GM12865 (cell line): ENCODE measurements at regions not wholly inside any gene's neighbourhood (a gene's known extent, or its start where the extent isn't known, plus 50 kb on each side); places are given as distances from the start of the nearest gene placed in this dataset.
"Not testable (repeated sequence)": the region's sequence is repeated elsewhere in the genome, so short reads cannot be mapped to it uniquely, and the experiment has no call there.

ENCODE experiments used
- DNase-seq: peaks from one replicate; pipeline ENCODE4 v3.0.0; 2010; ENCODE audit warnings: low read depth
- H3K4me3 ChIP-seq: 2 replicates; pipeline ENCODE4 v1.5.1; 2011; ENCODE audit warnings: mild to moderate bottlenecking, low read depth, low read length, control low read depth
- TF ChIP-seq, protein P1 (sequence below): IDR thresholded peaks from 2 replicates; pipeline ENCODE4 v1.5.1; 2011; ENCODE audit warnings: low read length, control low read depth, low read depth, inconsistent platforms; ENCODE audit not compliant: insufficient read depth; ENCODE audit errors: missing control alignments

DNA sequence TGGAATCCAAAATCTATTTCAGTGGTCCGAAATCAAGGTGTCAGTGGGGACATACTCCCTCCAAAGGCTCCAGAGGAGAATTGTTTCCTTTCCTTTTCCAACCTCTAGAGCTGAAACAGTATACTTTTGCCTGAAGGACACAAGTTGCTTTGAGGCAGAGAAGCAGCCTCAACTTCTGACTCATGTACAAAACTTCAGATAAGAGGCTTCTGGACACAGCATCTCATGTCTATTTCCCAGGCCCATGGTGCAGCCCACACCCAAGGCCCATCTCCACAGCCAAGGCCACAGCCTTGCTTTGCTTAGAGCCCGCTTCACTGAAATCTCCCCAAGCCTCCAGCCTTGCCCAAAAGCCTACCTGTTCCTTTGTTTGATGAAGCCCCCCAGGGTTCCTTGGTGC is 68.9 kb downstream of the ZNF467 start:
- H3K4me3 ChIP-seq, result no peak overlapping the region
- TF ChIP-seq, protein P1, sequence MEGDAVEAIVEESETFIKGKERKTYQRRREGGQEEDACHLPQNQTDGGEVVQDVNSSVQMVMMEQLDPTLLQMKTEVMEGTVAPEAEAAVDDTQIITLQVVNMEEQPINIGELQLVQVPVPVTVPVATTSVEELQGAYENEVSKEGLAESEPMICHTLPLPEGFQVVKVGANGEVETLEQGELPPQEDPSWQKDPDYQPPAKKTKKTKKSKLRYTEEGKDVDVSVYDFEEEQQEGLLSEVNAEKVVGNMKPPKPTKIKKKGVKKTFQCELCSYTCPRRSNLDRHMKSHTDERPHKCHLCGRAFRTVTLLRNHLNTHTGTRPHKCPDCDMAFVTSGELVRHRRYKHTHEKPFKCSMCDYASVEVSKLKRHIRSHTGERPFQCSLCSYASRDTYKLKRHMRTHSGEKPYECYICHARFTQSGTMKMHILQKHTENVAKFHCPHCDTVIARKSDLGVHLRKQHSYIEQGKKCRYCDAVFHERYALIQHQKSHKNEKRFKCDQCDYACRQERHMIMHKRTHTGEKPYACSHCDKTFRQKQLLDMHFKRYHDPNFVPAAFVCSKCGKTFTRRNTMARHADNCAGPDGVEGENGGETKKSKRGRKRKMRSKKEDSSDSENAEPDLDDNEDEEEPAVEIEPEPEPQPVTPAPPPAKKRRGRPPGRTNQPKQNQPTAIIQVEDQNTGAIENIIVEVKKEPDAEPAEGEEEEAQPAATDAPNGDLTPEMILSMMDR, result no peak
- no peak for DNase-seq

DNA sequence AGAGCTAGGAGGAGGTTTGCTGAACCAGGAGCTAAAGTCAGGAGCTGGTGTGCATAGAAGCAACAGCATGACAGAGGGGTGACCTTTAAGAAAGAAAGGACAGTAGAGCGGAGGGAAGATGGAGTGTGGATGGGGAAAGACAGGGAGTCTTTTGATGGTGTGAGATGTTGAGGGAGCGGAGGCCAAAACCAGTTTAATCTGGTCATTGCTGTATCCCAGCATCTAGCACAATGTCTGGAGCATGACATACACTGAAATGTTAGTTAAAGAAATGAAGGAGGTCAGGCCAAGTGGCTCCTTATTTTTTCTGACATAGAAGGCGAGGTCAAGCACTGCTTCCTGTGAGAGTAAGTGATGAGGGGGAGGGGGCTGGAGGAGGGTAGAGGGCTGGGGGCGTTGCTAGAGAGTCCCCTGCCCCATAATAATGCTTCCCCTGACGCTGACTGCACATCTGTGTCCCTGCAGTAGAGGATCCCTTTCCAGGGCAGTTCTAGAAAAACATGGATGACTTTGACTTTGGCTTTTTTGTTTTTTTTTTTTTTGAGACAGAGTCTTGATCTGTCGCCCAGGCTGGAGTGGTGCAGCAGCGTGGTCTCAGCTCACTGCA is 70.2 kb downstream of the ZNF467 start:
- DNase-seq, result no peak
- TF ChIP-seq, protein P1, result no peak

DNA sequence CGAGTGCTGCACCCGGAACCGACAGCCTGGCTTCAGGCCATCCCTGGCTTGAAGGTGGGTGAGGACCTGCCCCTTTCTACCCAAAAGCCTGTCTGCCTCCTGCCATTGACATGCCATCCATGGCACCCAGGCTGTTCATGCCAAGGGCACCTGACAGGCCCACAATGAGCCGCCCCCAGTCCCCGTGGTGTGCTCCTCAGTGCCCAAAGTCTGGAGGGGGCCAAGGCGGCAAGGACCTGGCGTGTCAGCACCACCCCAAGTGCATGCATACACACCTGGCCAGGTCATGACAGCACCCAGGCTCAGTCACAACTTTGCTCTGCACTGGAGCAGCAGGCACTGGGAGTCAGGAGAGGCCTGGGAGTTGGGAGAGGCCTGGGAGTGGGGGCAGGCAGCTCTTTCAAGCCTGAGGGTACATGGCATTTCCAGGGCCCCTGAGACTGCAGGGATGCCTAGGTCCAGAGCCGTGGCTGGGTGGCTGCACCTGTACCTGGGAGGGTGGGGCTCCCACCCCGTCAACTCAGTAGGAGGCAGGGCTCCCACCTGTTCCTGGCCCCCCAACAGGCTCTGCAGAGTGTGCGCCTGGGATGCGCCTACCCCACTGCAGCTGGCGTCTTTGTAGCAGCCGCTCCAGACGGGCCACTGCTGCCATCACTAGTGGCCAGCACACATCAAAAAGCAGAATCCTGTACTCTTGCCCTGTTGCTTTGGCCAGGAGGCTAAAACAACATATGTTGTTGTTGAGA is 71.7 kb downstream of the ZNF467 start:
- no peak for DNase-seq
- TF ChIP-seq, protein P1, result no peak
- no peak overlapping the region for H3K4me3 ChIP-seq

More for the DNA sequence above, 70.2 kb downstream of the ZNF467 start:
- no peak overlapping the region for H3K4me3 ChIP-seq

DNA sequence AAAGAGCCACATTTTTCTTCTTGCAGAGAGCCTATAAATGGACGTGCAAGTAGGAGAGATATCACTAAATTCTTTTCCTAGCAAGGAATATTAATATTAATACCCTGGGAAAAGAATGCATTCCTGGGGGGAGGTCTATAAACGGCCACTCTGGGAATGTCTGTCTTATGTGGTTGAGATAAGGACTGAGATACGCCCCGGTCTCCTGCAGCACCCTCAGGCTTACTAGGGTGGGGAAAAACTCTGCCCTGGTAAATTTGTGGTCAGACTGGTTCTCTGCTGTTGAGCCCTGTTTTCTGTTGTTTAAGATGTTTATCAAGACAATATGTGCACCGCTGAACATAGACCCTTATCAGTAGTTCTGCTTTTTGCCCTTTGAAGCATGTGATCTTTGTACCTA is 75.6 kb downstream of the ZNF467 start:
- not testable (repeated sequence) for DNase-seq, H3K4me3 ChIP-seq

DNA sequence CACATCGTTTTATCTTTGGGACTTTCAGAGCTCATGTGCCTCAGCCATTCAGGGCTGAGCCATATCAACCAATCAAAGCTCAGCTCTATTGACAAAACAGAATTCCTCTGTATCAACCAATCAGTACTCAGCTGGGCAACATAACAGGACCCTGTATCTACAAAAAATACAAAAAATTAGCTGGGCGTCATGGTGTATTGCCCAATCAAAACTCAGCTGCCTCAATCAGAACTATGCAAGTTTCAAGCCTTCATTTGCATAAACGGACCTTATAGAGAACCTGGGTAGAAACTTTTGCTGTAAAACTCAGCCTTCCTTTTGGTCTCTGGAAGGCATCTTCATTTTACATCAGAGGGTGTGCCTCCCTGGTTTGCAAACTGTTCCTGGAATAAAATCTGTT is 77.1 kb downstream of the ZNF467 start:
- DNase-seq, result no peak
- TF ChIP-seq, protein P1, result no peak
- H3K4me3 ChIP-seq, result no peak overlapping the region

DNA sequence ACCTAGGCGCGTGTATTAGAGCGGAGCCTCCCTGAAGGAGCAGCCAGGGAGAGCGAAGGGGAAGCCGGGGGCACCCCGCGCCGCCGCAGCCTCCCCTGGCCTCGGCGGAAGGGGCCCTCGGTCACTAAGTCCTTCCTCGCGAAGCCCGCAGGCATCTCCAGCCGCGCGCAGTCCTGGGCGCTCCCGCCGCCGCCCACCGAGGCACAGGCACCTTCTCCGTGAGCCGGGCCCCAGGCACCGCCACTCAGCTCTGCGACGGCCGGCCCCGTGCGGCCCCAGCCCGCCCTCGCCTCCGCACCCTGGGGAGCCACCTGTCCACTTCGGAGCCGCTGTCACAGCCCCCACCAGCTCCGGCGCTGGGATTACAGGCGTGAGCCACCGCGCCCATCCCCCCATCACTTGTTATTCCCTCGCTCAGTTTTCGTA is 80.8 kb downstream of the ZNF467 start:
- no peak for DNase-seq
- no peak overlapping the region for H3K4me3 ChIP-seq
- TF ChIP-seq, protein P1, result no peak

DNA sequence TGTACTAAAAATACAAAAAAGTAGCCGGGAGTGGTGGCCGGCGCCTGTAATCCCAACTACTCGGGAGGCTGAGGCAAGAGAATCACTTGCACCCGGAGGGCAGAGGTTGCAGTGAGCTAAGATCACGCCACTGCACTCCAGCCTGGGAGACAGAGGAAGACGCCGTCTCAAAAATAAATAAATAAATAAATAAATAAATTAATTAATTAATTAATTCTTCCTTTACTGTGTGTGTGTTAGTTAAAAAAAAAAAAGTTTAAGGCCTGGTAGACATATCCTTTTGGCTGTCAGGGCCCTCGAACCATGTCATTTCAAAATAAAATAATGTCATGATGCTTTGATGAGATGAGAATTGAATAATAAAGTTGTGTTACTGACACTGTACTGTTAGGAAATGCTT is 81.3 kb downstream of the ZNF467 start:
- H3K4me3 ChIP-seq, result no peak overlapping the region
- no peak for DNase-seq

More for the DNA sequence above, 81.3 kb downstream of the ZNF467 start:
- TF ChIP-seq, protein P1, result no peak
